ENCODE measurements at regions not wholly inside any gene's neighbourhood (a gene's known extent, or its start where the extent isn't known, plus 50 kb on each side); places are given as distances from the start of the nearest gene placed in this dataset.

- H3K9me3 ChIP-seq (ENCODE audit: insufficient read depth, low read depth) = no peaks in the 10 kb centered on the region
- H3K36me3 ChIP-seq (ENCODE audit: low read depth) = no peaks in the 10 kb centered on the region
- DNase-seq = no peak
- ChIA-PET POLR2A (ENCODE audit: unreplicated experiment) (no interaction called here), CTCF (no interaction called here)
- BruUV-seq (replicated peaks) = no TSS peak
- H3F3A ChIP-seq (ENCODE audit: insufficient read depth, low read depth) = no peaks in the 10 kb centered on the region
- no peaks in the 10 kb centered on the region for H3K4me1 ChIP-seq (replicated peaks; ENCODE audit: insufficient read depth)
- no peak overlapping the region for H3K4me3 ChIP-seq
- no peaks in the 10 kb centered on the region for H4K20me1 ChIP-seq (ENCODE audit: insufficient read depth)
- no peak overlapping the region for H3K27ac ChIP-seq
- H2AFZ ChIP-seq = no peak overlapping the region
- H3K27me3 ChIP-seq (ENCODE audit: insufficient read depth, low read depth) = no peaks in the 10 kb centered on the region
- no peak overlapping the region for H3K4me2 ChIP-seq
- no peaks in the 10 kb centered on the region for H3K9me2 ChIP-seq (ENCODE audit: insufficient read depth)
- no peaks in the 10 kb centered on the region for H3K79me2 ChIP-seq (ENCODE audit: low read depth)
- intact Hi-C loops (cut with micrococcal nuclease; ENCODE audit: unreplicated experiment) = no loop called here
- TF ChIP-seq EZH2 (IDR thresholded peaks at IDR 0.05; ENCODE audit: low read depth) = no peak
- TF ChIP-seq CTCF (conservative IDR thresholded peaks at IDR 0.05) = no peak
Observed at GRCh38 chr18:34055227-34055626, 169.5 kb downstream of the NOL4 start.

GRCh38 chr18:34050661-34051060 lies 174.1 kb downstream of the NOL4 start:
- H3K79me2 ChIP-seq (ENCODE audit: low read depth) = no peaks in the 10 kb centered on the region
- no peaks in the 10 kb centered on the region for H3K9me2 ChIP-seq (ENCODE audit: insufficient read depth)
- H3K4me3 ChIP-seq = no peak overlapping the region
- H3K9me3 ChIP-seq (ENCODE audit: insufficient read depth, low read depth) = no peaks in the 10 kb centered on the region
- H3K27me3 ChIP-seq (ENCODE audit: insufficient read depth, low read depth) = no peaks in the 10 kb centered on the region
- DNase-seq = no peak
- intact Hi-C loops (cut with micrococcal nuclease; ENCODE audit: unreplicated experiment) = no loop called here
- ChIA-PET CTCF (no interaction called here), POLR2A (ENCODE audit: unreplicated experiment) (no interaction called here)
- no peak overlapping the region for H3K27ac ChIP-seq
- BruUV-seq (replicated peaks) = no TSS peak
- H3K4me2 ChIP-seq = no peak overlapping the region
- H4K20me1 ChIP-seq (ENCODE audit: insufficient read depth) = no peaks in the 10 kb centered on the region
- H3K36me3 ChIP-seq (ENCODE audit: low read depth) = no peaks in the 10 kb centered on the region
- no peaks in the 10 kb centered on the region for H3K4me1 ChIP-seq (replicated peaks; ENCODE audit: insufficient read depth)
- H3F3A ChIP-seq (ENCODE audit: insufficient read depth, low read depth) = no peaks in the 10 kb centered on the region
- TF ChIP-seq CTCF (conservative IDR thresholded peaks at IDR 0.05) = no peak
- TF ChIP-seq EZH2 (IDR thresholded peaks at IDR 0.05; ENCODE audit: low read depth) = no peak
- no peak overlapping the region for H2AFZ ChIP-seq

- TF ChIP-seq EZH2 (IDR thresholded peaks at IDR 0.05; ENCODE audit: low read depth) = no peak
- TF ChIP-seq CTCF (conservative IDR thresholded peaks at IDR 0.05) = no peak
- Histone ChIP-seq H3K4me1 (replicated peaks; ENCODE audit: insufficient read depth) (no peaks in the 10 kb centered on the region), H3K9me2 (ENCODE audit: insufficient read depth) (no peaks in the 10 kb centered on the region), H3K79me2 (ENCODE audit: low read depth) (no peaks in the 10 kb centered on the region), H2AFZ (no peak overlapping the region), H3K9me3 (ENCODE audit: insufficient read depth, low read depth) (no peaks in the 10 kb centered on the region), H3K27me3 (ENCODE audit: insufficient read depth, low read depth) (no peaks in the 10 kb centered on the region), H3K36me3 (ENCODE audit: low read depth) (no peaks in the 10 kb centered on the region), H3K4me2 (no peak overlapping the region), H4K20me1 (ENCODE audit: insufficient read depth) (no peaks in the 10 kb centered on the region), H3K27ac (no peak overlapping the region), H3K4me3 (no peak overlapping the region), H3F3A (ENCODE audit: insufficient read depth, low read depth) (no peaks in the 10 kb centered on the region)
- ChIA-PET POLR2A (ENCODE audit: unreplicated experiment) (no interaction called here), CTCF (no interaction called here)
- DNase-seq = no peak
- no TSS peak for BruUV-seq (replicated peaks)
- intact Hi-C loops (cut with micrococcal nuclease; ENCODE audit: unreplicated experiment) = no loop called here
Observed at GRCh38 chr18:34049511-34049910, 175.2 kb downstream of the NOL4 start.

Data from PC-9 (cell line).